ENCODE measurements at regions not wholly inside any gene's neighbourhood (a gene's known extent, or its start where the extent isn't known, plus 50 kb on each side); places are given as distances from the start of the nearest gene placed in this dataset.

GRCh38 chr11:24356501-24356900 lies 140.4 kb upstream of the LUZP2 start:
- Mint-ChIP-seq H3K4me1 (ENCODE audit: low read depth) (no peaks in the 10 kb centered on the region), H3K27ac (no peak overlapping the region), H3K36me3 (ENCODE audit: insufficient read depth) (peaks cover 2% of the 10 kb centered on the region)

GRCh38 chr11:24357620-24358410 lies 139.0 kb upstream of the LUZP2 start:
- Mint-ChIP-seq H3K27ac (peak overlapping the region; percentile 31), H3K27me3 (no peaks in the 10 kb centered on the region), H3K36me3 (ENCODE audit: insufficient read depth) (peaks cover 2% of the 10 kb centered on the region), H3K4me1 (ENCODE audit: low read depth) (no peaks in the 10 kb centered on the region), H3K4me3 (ENCODE audit: low read depth) (no peak overlapping the region), H3K9me3 (ENCODE audit: low read depth) (peaks cover 8% of the 10 kb centered on the region)
- no peak for TF ChIP-seq CTCF (IDR thresholded peaks at IDR 0.05; ENCODE audit: unreplicated experiment)
- no peak for DNase-seq (ENCODE audit: low spot score, unreplicated experiment)

More at GRCh38 chr11:24356501-24356900, 140.4 kb upstream of the LUZP2 start:
- Mint-ChIP-seq H3K9me3 (ENCODE audit: low read depth) (no peaks in the 10 kb centered on the region), H3K4me3 (ENCODE audit: low read depth) (no peak overlapping the region), H3K27me3 (no peaks in the 10 kb centered on the region)
- TF ChIP-seq CTCF (IDR thresholded peaks at IDR 0.05; ENCODE audit: unreplicated experiment): no peak
- DNase-seq (ENCODE audit: low spot score, unreplicated experiment): no peak

GRCh38 chr11:24372491-24372890 lies 124.4 kb upstream of the LUZP2 start:
- Mint-ChIP-seq H3K27ac (no peak overlapping the region), H3K9me3 (ENCODE audit: low read depth) (peaks cover 9% of the 10 kb centered on the region), H3K4me1 (ENCODE audit: low read depth) (peaks cover 15% of the 10 kb centered on the region), H3K27me3 (no peaks in the 10 kb centered on the region), H3K36me3 (ENCODE audit: insufficient read depth) (no peaks in the 10 kb centered on the region), H3K4me3 (ENCODE audit: low read depth) (no peak overlapping the region)
- no peak for TF ChIP-seq CTCF (IDR thresholded peaks at IDR 0.05; ENCODE audit: unreplicated experiment)
- no peak for DNase-seq (ENCODE audit: low spot score, unreplicated experiment)

- DNase-seq (ENCODE audit: low spot score, unreplicated experiment): no peak
- TF ChIP-seq CTCF (IDR thresholded peaks at IDR 0.05; ENCODE audit: unreplicated experiment): no peak
- H3K4me1 Mint-ChIP-seq (ENCODE audit: low read depth): peaks cover 15% of the 10 kb centered on the region
- no peak overlapping the region for H3K27ac Mint-ChIP-seq
- H3K27me3 Mint-ChIP-seq: no peaks in the 10 kb centered on the region
- H3K9me3 Mint-ChIP-seq (ENCODE audit: low read depth): peaks cover 9% of the 10 kb centered on the region
- no peaks in the 10 kb centered on the region for H3K36me3 Mint-ChIP-seq (ENCODE audit: insufficient read depth)
- no peak overlapping the region for H3K4me3 Mint-ChIP-seq (ENCODE audit: low read depth)
These were observed 123.3 kb upstream of the LUZP2 start for GRCh38 chr11:24373516-24373915.

- Mint-ChIP-seq H3K4me1 (ENCODE audit: low read depth) (peaks cover 15% of the 10 kb centered on the region), H3K27ac (no peak overlapping the region), H3K4me3 (ENCODE audit: low read depth) (no peak overlapping the region), H3K36me3 (ENCODE audit: insufficient read depth) (no peaks in the 10 kb centered on the region), H3K27me3 (no peaks in the 10 kb centered on the region), H3K9me3 (ENCODE audit: low read depth) (peaks cover 9% of the 10 kb centered on the region)
- no peak for TF ChIP-seq CTCF (IDR thresholded peaks at IDR 0.05; ENCODE audit: unreplicated experiment)
- no peak for DNase-seq (ENCODE audit: low spot score, unreplicated experiment)
These were observed 121.5 kb upstream of the LUZP2 start for GRCh38 chr11:24375351-24375750.

Data from progenitor cell of endocrine pancreas (in vitro differentiated cells).